DMS 273 (cell line): ENCODE measurements at regions not wholly inside any gene's neighbourhood (a gene's known extent, or its start where the extent isn't known, plus 50 kb on each side); places are given as distances from the start of the nearest gene placed in this dataset.

Experiments used
- DNase-seq: peaks from one replicate; lab custom pipeline; 2025; ENCODE audit not compliant: unreplicated experiment; lab: John Stamatoyannopoulos, UW

GRCh38 chr18:67301592-67301991 lies 214.9 kb downstream of the DSEL start:
- no peak for DNase-seq

- peak; percentile 51 for DNase-seq
Measured at GRCh38 chr18:67300498-67300897, 216.0 kb downstream of the DSEL start.

- no peak for DNase-seq
Measured at GRCh38 chr18:67292814-67293213, 223.7 kb downstream of the DSEL start.

DNA sequence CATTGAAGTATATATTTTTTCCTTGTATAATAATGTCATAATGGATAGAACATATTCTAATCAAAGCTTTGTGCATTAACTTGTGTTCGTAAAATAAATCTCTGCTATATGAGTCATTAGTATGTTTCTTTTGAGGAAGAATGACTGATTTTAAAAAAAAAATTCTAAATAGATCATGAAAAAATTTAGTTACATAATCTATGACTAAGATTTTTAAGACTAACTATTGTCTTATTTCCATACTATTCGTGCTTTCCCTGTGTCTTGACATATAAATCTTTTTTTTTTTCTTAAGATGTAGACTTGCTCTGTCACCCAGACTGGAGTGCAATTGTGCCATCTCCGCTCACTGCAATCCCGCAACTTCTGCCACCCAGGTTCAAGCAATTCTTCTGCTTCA lies 226.1 kb downstream of the DSEL start:
- DNase-seq, result no peak

DNA sequence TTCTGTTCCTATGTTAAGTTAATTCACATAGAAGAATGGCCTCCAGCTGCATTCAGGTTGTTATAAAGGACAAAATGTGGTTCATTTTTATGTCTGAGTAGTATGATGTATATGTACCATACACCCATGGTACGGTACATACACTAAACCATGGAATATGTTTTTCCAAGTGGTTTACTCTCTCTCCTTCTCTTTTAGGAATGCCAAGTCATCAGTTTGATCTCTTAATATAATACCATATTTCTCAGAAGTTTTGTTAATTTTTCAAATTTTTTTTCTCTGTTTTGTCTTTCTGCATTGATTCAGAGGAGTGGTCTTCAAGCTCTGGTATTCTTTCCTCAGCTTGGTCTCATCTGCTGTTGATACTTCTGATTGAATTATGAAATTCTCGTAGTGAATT lies 230.9 kb downstream of the DSEL start:
- DNase-seq, result no peak

GRCh38 chr18:67282796-67283195 lies 233.7 kb downstream of the DSEL start:
- no peak for DNase-seq

DNA sequence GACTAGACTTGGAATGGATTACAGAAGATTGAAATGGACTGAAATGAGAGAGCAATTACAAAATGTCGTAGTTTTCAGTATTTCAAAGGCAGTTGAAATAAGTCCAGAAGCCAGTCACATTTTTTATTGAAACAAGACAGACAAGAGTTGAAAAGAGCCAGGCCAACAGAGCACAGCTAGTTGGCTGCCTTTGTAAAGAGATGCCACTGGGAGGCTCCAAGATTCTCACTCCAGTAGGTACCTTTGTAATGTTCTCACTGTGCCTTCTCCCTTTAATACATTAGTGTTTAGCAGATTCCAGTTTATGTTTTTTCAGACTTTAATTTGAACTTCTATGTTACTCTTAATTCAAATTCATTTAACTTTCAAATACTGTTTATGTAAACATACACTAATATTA lies 234.8 kb downstream of the DSEL start:
- DNase-seq, result no peak

- DNase-seq, result no peak
Measured at GRCh38 chr18:67280486-67281242, 235.9 kb downstream of the DSEL start.

- no peak for DNase-seq
Measured at GRCh38 chr18:67279988-67280387, 236.5 kb downstream of the DSEL start.

GRCh38 chr18:67278984-67279383 lies 237.5 kb downstream of the DSEL start:
- no peak for DNase-seq

- peak; percentile 47 for DNase-seq
Measured at GRCh38 chr18:67276638-67277037, 239.9 kb downstream of the DSEL start.

DNA sequence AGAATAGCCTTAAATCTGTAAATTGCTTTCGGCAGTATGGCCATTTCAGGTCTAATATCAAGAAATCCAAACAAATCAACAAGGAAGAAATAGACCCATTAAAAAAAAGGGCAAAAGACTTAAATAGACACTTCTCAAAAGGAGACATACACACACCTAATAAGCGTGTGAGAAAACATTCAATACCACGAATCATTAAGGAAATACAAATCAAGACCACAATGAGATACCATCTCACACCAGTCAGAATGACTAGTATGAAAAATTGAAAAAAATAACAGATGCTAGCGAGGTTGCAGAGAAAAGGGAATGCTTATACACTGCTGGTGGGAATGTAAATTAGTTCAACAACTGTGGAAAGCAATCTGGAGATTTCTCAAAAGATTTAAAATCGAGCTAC lies 243.2 kb downstream of the DSEL start:
- no peak for DNase-seq

DNA sequence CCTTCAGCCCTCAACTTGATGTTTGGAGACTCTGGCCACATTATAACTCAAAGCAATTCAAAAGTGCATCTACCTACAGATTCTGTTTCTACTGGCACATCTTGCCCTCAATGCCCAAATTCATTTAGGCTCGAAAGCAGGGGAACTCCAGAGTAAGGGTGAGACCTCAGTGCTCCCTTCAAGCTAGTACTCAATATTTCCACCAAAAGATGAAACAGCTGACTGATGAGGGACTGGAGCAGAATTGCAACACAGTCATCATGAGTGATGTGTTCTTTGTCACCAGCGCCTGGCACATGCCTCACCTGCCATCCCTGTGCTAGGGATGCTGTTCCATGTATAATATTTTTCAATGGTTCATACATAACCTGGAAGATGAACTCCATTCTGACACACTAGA lies 247.3 kb downstream of the DSEL start:
- no peak for DNase-seq

- DNase-seq, result no peak
Measured at GRCh38 chr18:67268530-67268929, 248.0 kb downstream of the DSEL start.

DNA sequence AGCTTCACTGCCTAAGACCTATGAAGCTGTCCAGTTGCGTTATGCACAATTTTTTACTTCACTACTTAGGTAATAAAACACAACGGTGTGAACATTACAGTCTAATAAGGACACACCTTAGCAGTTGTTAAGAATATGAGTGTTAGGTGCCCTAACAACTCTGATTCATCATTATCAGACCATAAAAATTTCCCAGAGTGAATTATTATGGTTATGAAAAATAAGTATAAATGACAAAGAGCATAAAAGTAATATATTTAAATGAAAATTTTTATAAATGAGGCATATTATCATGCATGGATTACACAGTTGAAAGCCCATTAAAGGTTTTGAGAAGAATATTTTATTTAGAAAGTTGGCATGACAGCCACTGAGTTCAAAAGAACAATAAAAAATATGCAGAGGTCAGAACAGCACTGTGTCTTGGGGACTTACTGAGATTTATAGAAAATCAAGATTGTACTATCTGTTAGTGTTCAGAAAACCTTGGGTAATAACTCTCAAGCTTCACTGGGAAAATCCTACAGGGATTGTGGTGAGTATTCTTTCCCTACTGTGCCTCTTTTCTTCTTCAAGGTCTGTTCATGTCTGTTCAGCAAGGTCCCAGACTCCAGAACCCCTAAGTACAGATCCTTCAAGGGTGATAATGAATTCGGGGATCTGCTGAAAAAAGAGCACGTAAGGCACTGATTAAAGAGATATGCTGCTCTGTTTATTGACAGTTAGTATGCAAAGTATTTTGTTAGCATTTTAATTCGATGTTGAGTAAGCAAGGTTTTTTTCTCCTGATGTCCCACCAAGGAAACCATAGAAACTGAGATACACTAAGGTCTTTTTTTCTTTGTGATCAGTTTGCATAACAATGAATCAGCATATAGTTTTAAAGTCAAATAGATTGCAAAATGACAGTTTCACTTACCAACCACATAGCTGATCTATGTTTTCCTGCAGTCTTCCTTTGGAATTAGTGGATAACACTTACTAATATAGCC lies 250.0 kb downstream of the DSEL start:
- no peak for DNase-seq

DNA sequence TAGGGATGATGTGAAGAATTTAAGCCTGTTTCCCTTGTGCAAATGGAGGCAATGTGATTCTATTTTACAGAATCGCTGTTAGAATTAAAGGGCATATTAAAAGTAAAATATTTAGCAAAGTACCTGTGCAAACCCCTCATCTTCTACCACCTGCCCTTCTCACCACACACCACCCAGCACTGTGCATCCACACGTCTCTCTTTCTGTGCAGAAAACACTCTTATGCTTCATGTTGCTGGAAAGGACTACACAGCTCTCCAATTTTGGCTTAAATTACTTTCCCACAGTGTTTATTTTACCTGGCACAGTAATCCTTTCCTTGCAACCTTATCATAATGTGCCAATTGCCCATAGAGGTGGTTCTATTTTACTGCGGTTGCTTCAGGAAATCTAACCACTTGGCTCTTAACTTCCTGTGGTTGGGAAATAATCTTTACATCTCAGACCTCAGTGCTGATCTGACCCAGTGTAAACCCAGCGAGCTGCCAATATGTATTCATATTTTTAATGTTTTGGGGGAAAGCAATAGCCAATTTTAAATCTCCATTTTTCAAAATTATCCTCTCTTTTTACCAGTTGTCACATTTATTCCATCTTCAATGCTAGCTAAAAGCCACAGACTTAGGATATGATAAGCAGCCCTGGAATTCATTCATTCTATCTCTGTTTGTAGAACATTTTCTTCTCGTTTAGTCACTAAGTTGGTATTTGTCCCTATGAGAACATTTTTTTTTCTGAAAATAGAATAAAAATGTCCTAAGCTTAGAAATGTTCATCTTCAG lies 250.9 kb downstream of the DSEL start:
- DNase-seq, result no peak

GRCh38 chr18:67261931-67262552 lies 254.5 kb downstream of the DSEL start:
- no peak for DNase-seq

DNA sequence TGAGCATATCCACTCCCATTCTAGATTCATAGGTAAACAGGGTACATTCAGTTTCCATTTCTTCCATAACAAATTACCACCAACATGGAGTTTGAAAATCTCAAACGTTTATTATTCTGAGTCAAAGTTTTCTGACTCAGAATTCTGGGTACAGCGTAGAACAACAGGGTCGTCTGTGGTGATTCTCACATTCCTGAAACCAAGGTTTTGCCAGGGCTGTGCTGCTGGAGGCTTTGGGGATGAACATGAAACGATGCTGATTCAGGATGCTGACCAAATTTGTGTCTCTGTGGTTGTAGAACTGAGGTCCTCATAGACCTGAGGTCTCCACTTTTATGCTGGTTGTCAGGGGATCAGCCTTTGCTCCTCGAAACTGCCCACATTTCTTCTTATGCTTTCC lies 255.7 kb downstream of the DSEL start:
- no peak for DNase-seq

GRCh38 chr18:67250776-67251424 lies 265.6 kb downstream of the DSEL start:
- DNase-seq, result no peak

DNA sequence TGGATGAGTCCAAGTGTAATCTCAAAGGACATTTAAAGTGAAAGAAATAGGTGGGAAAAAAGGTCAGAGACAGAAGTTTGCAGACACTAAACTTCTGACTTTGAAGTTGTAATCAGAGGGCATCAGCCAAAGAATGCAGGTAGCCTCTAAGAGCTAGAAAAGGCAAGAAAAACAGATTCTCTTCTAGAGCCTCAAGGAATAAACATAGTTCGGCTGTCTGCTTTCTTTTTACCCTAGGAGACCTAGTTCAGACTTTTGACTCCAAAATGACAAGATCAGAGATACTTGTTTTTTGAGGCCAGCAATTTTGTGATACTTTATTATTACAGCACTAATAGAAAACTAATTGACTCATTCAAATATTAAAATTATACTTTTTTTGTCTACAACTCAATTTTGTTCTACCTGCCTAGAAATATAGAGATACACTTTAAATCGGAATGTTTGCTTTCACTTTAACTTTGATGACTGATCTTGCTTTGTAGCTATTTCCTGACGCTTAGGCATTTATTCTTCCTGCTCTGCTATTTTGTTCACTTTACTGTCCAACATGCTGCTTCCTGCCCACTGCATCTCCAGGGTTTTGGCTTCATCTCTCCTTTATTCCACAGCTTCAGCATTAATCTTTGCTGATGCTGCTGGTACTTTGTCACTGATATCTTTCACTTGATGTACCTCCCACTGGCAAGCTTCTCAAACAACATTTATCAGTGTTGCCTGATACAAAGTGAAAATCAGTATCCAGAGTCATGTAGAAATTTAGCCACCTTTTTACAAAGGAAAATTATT lies 272.5 kb downstream of the DSEL start:
- DNase-seq, result no peak
